Activated naive CD4-positive, alpha-beta T cell (primary cell): ENCODE measurements at regions not wholly inside any gene's neighbourhood (a gene's known extent, or its start where the extent isn't known, plus 50 kb on each side); places are given as distances from the start of the nearest gene placed in this dataset.
"Not testable (repeated sequence)": the region's sequence is repeated elsewhere in the genome, so short reads cannot be mapped to it uniquely, and the experiment has no call there.

Source experiments
- DNase-seq, 4 experiments: peaks; one replicate each; lab custom pipeline; 2025; lab: John Stamatoyannopoulos, UW

GRCh38 chr15:58297639-58298038 lies 134.2 kb upstream of the LIPC start:
- DNase-seq, result no peak

- DNase-seq, result no peak
Measured at GRCh38 chr15:58298879-58299850, 132.6 kb upstream of the LIPC start.

- DNase-seq, result no peak
Measured at GRCh38 chr15:58302832-58303231, 129.0 kb upstream of the LIPC start.

GRCh38 chr15:58303236-58303635 lies 128.6 kb upstream of the LIPC start:
- DNase-seq, result no peak

- no peak for DNase-seq
Measured at GRCh38 chr15:58306591-58307312, 125.0 kb upstream of the LIPC start.

- no peak for DNase-seq
Measured at GRCh38 chr15:58307313-58307961, 124.4 kb upstream of the LIPC start.

GRCh38 chr15:58308742-58309355 lies 122.9 kb upstream of the LIPC start:
- no peak for DNase-seq

- DNase-seq, result no peak
Measured at GRCh38 chr15:58309963-58310928, 121.5 kb upstream of the LIPC start.

- DNase-seq, result no peak
Measured at GRCh38 chr15:58311556-58311955, 120.2 kb upstream of the LIPC start.

- no peak for DNase-seq
Measured at GRCh38 chr15:58312031-58312430, 119.8 kb upstream of the LIPC start.

- DNase-seq, result no peak
Measured at GRCh38 chr15:58313304-58313703, 118.5 kb upstream of the LIPC start.

- DNase-seq, result no peak
Measured at GRCh38 chr15:58313810-58314592, 117.8 kb upstream of the LIPC start.

GRCh38 chr15:58314593-58315216 lies 117.1 kb upstream of the LIPC start:
- no peak for DNase-seq

GRCh38 chr15:58318517-58318916 lies 113.3 kb upstream of the LIPC start:
- DNase-seq, result no peak

GRCh38 chr15:58321034-58321433 lies 110.8 kb upstream of the LIPC start:
- DNase-seq, result no peak

- DNase-seq, result no peak
Measured at GRCh38 chr15:58322253-58322652, 109.5 kb upstream of the LIPC start.

- DNase-seq, result not testable (repeated sequence)
Measured at GRCh38 chr15:58323321-58323720, 108.5 kb upstream of the LIPC start.

GRCh38 chr15:58324533-58324932 lies 107.3 kb upstream of the LIPC start:
- DNase-seq, result no peak

GRCh38 chr15:58327958-58328357 lies 103.8 kb upstream of the LIPC start:
- DNase-seq, result no peak

- DNase-seq, result no peak
Measured at GRCh38 chr15:58329211-58329610, 102.6 kb upstream of the LIPC start.
